H4 (cell line): ENCODE measurements at regions not wholly inside any gene's neighbourhood (a gene's known extent, or its start where the extent isn't known, plus 50 kb on each side); places are given as distances from the start of the nearest gene placed in this dataset.

Experiments used
- DNase-seq: peaks from one replicate; pipeline ENCODE4 v3.0.0-alpha.2; 2015; ENCODE audit warnings: low spot score

- DNase-seq = no peak
Observed at GRCh38 chr6:113796038-113796437, 61.1 kb upstream of the MARCKS start.

GRCh38 chr6:113802779-113803178 is 54.4 kb upstream of the MARCKS start:
- DNase-seq = no peak

GRCh38 chr6:113805173-113805790 is 51.9 kb upstream of the MARCKS start:
- DNase-seq = no peak

GRCh38 chr6:113805811-113806495 is 51.2 kb upstream of the MARCKS start:
- DNase-seq = no peak
